IMR-90 (cell line): ENCODE measurements at regions not wholly inside any gene's neighbourhood (a gene's known extent, or its start where the extent isn't known, plus 50 kb on each side); places are given as distances from the start of the nearest gene placed in this dataset.

Experiments
- ATAC-seq: fragments of 200-7000 bp; cut with Tn5 transposase; 2 replicates; pipeline ENCODE4 v1.9.1; 2020; ENCODE audit warnings: low read depth, mild to moderate bottlenecking, moderate library complexity
- BruUV-seq: library from RNA; stranded (reverse); fragments of 400-500 nt; replicated peaks from 2 replicates; lab custom pipeline; 2021; lab: Mats Ljungman, UMichigan
- CTCF ChIA-PET: fragments of 300-600 bp; formaldehyde crosslinking; extraction: SDS; loops from one replicate; lab custom pipeline; 2021; ENCODE audit warnings: antibody characterized with exemption; lab: Yijun Ruan, JAX
- POLR2A ChIA-PET: fragments of 300-600 bp; sonication (Branson Sonifier 250); formaldehyde crosslinking; loops from one replicate; lab custom pipeline; 2022; ENCODE audit warnings: antibody characterized with exemption; ENCODE audit not compliant: unreplicated experiment; lab: Charles Lee
- DNase-seq: peaks from one replicate; pipeline ENCODE4 v3.0.0; 2013
- H2AFZ ChIP-seq: replicated peaks from 2 replicates; pipeline ENCODE3; 2013; ENCODE audit warnings: low read length, mild to moderate bottlenecking; ENCODE audit not compliant: poor library complexity
- H2AK5ac ChIP-seq: 2 replicates; pipeline ENCODE4 v1.6.1; 2013; ENCODE audit warnings: low read depth, low read length, inconsistent platforms
- H2AK9ac ChIP-seq: replicated peaks from 2 replicates; pipeline ENCODE3; 2013; ENCODE audit warnings: mild to moderate bottlenecking, low read depth, low read length, moderate library complexity; ENCODE audit not compliant: poor library complexity
- H2BK120ac ChIP-seq: 2 replicates; pipeline ENCODE4 v1.6.1; 2013; ENCODE audit warnings: low read depth, low read length, inconsistent platforms
- H2BK15ac ChIP-seq: 3 replicates; pipeline ENCODE4 v1.6.1; 2013; ENCODE audit warnings: low read depth, low read length, inconsistent platforms
- H2BK20ac ChIP-seq: 2 replicates; pipeline ENCODE4 v1.6.1; 2013; ENCODE audit warnings: low read depth, mild to moderate bottlenecking, inconsistent platforms, low read length, moderate library complexity
- H2BK5ac ChIP-seq: 2 replicates; pipeline ENCODE4 v1.6.1; 2013; ENCODE audit warnings: mild to moderate bottlenecking, low read depth, low read length, inconsistent platforms; ENCODE audit not compliant: poor library complexity, severe bottlenecking
- H3K14ac ChIP-seq: replicated peaks from 2 replicates; pipeline ENCODE4 v1.6.1; 2013; ENCODE audit warnings: low read depth, low read length, inconsistent platforms
- H3K18ac ChIP-seq: 2 replicates; pipeline ENCODE4 v1.6.1; 2013; ENCODE audit warnings: low read depth, low read length, control low read depth
- H3K23ac ChIP-seq: 2 replicates; pipeline ENCODE4 v1.6.1; 2013; ENCODE audit warnings: low read depth, low read length, inconsistent platforms
- H3K27ac ChIP-seq: 2 replicates; pipeline ENCODE4 v1.5.1; 2013; ENCODE audit warnings: mild to moderate bottlenecking, control low read depth, low read length; ENCODE audit not compliant: insufficient read depth
- H3K27me3 ChIP-seq: 2 replicates; pipeline ENCODE4 v1.6.1; 2013; ENCODE audit warnings: low read length; ENCODE audit not compliant: control insufficient read depth, insufficient read depth
- H3K36me3 ChIP-seq: 2 replicates; pipeline ENCODE4 v1.6.1; 2013; ENCODE audit warnings: low read length, mixed read lengths; ENCODE audit not compliant: control insufficient read depth, insufficient read depth
- H3K4ac ChIP-seq: 2 replicates; pipeline ENCODE4 v1.6.1; 2013; ENCODE audit warnings: low read depth, low read length, inconsistent platforms
- H3K4me1 ChIP-seq: 2 replicates; pipeline ENCODE4 v1.6.1; 2013; ENCODE audit warnings: low read length, mixed read lengths; ENCODE audit not compliant: control insufficient read depth, insufficient read depth
- H3K4me2 ChIP-seq: 2 replicates; pipeline ENCODE4 v1.6.1; 2013; ENCODE audit warnings: low read depth, mild to moderate bottlenecking, control low read depth, low read length, moderate library complexity
- H3K4me3 ChIP-seq: 2 replicates; pipeline ENCODE4 v1.5.1; 2013; ENCODE audit warnings: low read depth, mild to moderate bottlenecking, control low read depth, low read length, moderate library complexity; ENCODE audit not compliant: insufficient read depth
- H3K56ac ChIP-seq: 2 replicates; pipeline ENCODE4 v1.6.1; 2013; ENCODE audit warnings: low read length, inconsistent platforms; ENCODE audit not compliant: insufficient read depth; ENCODE audit errors: extremely low read depth
- H3K79me1 ChIP-seq, 2 experiments: 2 replicates each; pipeline ENCODE4 v1.6.1; 2013; ENCODE audit warnings: low read length in 2 of 2, inconsistent platforms in 1 of 2, low read depth in 1 of 2
- H3K9ac ChIP-seq: 2 replicates; pipeline ENCODE4 v1.6.1; 2013; ENCODE audit warnings: low read depth, low read length, control low read depth
- H3K9me1 ChIP-seq: 2 replicates; pipeline ENCODE4 v1.6.1; 2013; ENCODE audit warnings: low read length, inconsistent platforms; ENCODE audit not compliant: insufficient read depth
- H3K9me3 ChIP-seq: 2 replicates; pipeline ENCODE4 v1.6.1; 2013; ENCODE audit warnings: low read length; ENCODE audit not compliant: control insufficient read depth, insufficient read depth
- H4K20me1 ChIP-seq: 2 replicates; pipeline ENCODE4 v1.6.1; 2013; ENCODE audit warnings: low read length, inconsistent platforms; ENCODE audit not compliant: insufficient read depth
- H4K5ac ChIP-seq: 2 replicates; pipeline ENCODE4 v1.6.1; 2013; ENCODE audit warnings: mild to moderate bottlenecking, low read depth, low read length, control low read depth
- H4K8ac ChIP-seq, 2 experiments: 2 replicates each; pipeline ENCODE4 v1.6.1; 2013; ENCODE audit warnings: low read depth in 2 of 2, low read length in 2 of 2, control low read depth in 1 of 2, inconsistent platforms in 1 of 2
- H4K91ac ChIP-seq: 2 replicates; pipeline ENCODE4 v1.6.1; 2013; ENCODE audit warnings: low read depth, low read length, inconsistent platforms; ENCODE audit not compliant: insufficient read depth
- RCOR1 ChIP-seq: IDR thresholded peaks from 2 replicates; pipeline ENCODE4 v1.6.1; 2012; ENCODE audit warnings: mild to moderate bottlenecking, low read length, improper control_type of control experiment; ENCODE audit not compliant: insufficient replicate concordance
- WGBS, 2 experiments: methylation state at CpG; one replicate each; pipeline versions ENCODE4 v1.1.5 to v1.1.7; 2013; ENCODE audit warnings: missing lambda C conversion rate in 2 of 2; ENCODE audit not compliant: insufficient read length in 1 of 2; ENCODE audit errors: extremely low coverage in 2 of 2; 5-methylcytosine and 5-hydroxymethylcytosine counted together
- dilution Hi-C: fragments of 300-500 bp; cut with HindIII; formaldehyde crosslinking; loops from one replicate; pipeline ENCODE4 v1.14.3; 2018; ENCODE audit warnings: low sequenced_read_pairs; ENCODE audit not compliant: unreplicated experiment
- in situ Hi-C: fragments of 300-500 bp; cut with MboI; formaldehyde crosslinking; loops from 3 replicates; pipeline ENCODE4 v1.14.3; 2019; ENCODE audit warnings: low sequenced_read_pairs, inconsistent platforms, mixed read lengths
- intact Hi-C: fragments of 100-400 bp; cut with micrococcal nuclease; formaldehyde crosslinking; loops from 2 replicates; pipeline ENCODE4 v1.10.0; 2022

- ATAC-seq = no peak
- intact Hi-C loops = no loop called here
- H3K4me2 ChIP-seq = no peak overlapping the region
- no peak overlapping the region for H2AFZ ChIP-seq
- H2BK5ac ChIP-seq = no peak overlapping the region
- ChIA-PET POLR2A (no interaction called here), CTCF (no interaction called here)
- H3K9ac ChIP-seq = no peak overlapping the region
- no TSS peak for BruUV-seq
- H2BK120ac ChIP-seq = no peak overlapping the region
- no CpG with 5 or more reads among the region's 2 CpGs for WGBS, 2 experiments
- dilution Hi-C loops = no loop called here
- H2BK15ac ChIP-seq = no peak overlapping the region
- no peak overlapping the region for H3K23ac ChIP-seq
- DNase-seq = no peak
- no peak overlapping the region for H4K5ac ChIP-seq
- no peak overlapping the region for H2AK5ac ChIP-seq
- H3K14ac ChIP-seq = no peak overlapping the region
- H2BK20ac ChIP-seq = no peak overlapping the region
- H4K20me1 ChIP-seq = no peaks in the 10 kb centered on the region
- TF ChIP-seq RCOR1 = no peak
- H2AK9ac ChIP-seq = no peak overlapping the region
- H3K27me3 ChIP-seq = no peaks in the 10 kb centered on the region
- H3K4me1 ChIP-seq = no peaks in the 10 kb centered on the region
- H3K56ac ChIP-seq = no peak overlapping the region
- no peak overlapping the region for H3K27ac ChIP-seq
- H3K18ac ChIP-seq = no peak overlapping the region
- no peak overlapping the region for H3K4me3 ChIP-seq
- no peak overlapping the region for H4K8ac ChIP-seq
- no peaks in the 10 kb centered on the region for H3K79me1 ChIP-seq
- H3K9me3 ChIP-seq = no peaks in the 10 kb centered on the region
- H3K4ac ChIP-seq = no peak overlapping the region
- H4K91ac ChIP-seq = no peak overlapping the region
- H3K9me1 ChIP-seq = no peaks in the 10 kb centered on the region
- H3K36me3 ChIP-seq = no peaks in the 10 kb centered on the region
- in situ Hi-C loops = no loop called here
Measured at GRCh38 chr6:104500265-104500664, 359.5 kb downstream of the HACE1 start.
